GM18868 (cell line): ENCODE measurements at regions not wholly inside any gene's neighbourhood (a gene's known extent, or its start where the extent isn't known, plus 50 kb on each side); places are given as distances from the start of the nearest gene placed in this dataset.
"Not testable (repeated sequence)": the region's sequence is repeated elsewhere in the genome, so short reads cannot be mapped to it uniquely, and the experiment has no call there.

ENCODE experiments used
- ATAC-seq: cut with Tn5 transposase; IDR thresholded peaks from one replicate; pipeline ENCODE4 v1.9.1; 2021; ENCODE audit warnings: mild to moderate bottlenecking, moderate library complexity; ENCODE audit not compliant: unreplicated experiment

DNA sequence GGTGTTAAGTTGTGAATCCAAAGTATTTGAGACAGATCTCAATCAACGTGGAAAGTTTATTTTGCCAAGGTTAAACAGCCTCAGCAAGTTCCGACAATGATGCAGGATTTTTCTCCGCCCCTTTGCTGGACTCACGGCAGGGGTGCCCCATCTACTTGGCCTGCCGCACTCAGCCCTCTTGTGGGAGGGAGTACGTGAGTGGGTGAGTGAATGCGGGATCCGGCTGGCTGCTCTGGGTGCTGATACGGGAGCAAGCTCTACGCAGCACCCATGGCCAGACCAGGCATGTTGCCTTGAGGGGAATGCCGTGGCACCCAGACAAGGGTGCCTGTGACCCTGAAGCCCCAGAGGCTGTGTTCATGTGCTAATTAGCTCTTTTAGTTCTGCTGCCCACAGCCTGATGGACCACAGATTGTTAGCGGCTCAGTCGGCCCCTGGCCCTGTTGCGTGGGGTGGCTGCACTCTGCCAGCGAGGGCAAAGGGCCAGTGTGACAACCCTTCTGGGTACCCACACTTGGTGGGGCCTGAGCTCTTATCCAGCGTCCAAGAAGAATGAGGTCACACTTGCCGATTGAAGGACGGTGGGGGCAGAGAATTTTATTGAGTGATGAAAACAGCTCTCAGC, 81.2 kb upstream of the FAM153A start:
- not testable (repeated sequence) for ATAC-seq

- not testable (repeated sequence) for ATAC-seq
Measured at GRCh38 chr5:177857642-177858200, 75.0 kb upstream of the FAM153A start.

DNA sequence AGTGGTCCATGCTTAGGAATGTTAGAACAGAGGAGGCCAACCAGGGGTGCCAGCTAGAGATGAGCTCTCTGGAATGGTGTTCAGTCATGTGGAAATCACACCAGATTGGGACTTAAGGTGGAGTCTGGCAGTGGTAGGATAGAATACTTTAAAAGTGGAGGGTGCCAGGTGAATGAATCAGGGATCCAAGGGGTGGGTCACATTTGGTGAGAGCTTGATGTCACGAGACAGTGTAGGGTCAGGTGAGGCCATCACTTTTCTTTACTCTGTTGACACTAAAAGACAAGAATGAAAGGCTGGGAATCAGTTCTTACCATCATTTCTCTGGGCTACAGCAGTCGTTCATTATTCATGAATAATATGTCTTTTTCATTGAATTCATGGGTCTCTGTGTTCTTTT, 73.8 kb upstream of the FAM153A start:
- not testable (repeated sequence) for ATAC-seq

DNA sequence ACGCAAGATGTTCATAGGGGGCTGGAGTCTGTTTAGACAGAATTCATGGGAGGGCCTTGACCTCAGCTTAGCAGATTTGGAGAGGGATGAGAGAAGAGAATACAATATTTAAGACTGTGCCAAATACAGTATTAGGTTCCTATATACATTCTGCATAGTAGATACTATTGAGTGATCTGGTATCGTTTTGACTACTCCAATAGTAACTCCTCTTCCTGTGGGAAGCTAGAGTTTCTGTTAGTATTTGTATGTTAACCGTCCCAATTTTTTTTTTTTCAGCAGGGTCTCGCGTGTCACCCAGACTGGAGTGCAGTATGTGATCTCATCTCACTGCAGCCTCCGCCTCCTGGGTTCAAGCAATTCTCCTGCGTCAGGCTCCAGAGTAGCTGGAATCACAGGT, 65.2 kb upstream of the FAM153A start:
- not testable (repeated sequence) for ATAC-seq

- ATAC-seq, result not testable (repeated sequence)
Measured at GRCh38 chr5:177846598-177846997, 63.9 kb upstream of the FAM153A start.

DNA sequence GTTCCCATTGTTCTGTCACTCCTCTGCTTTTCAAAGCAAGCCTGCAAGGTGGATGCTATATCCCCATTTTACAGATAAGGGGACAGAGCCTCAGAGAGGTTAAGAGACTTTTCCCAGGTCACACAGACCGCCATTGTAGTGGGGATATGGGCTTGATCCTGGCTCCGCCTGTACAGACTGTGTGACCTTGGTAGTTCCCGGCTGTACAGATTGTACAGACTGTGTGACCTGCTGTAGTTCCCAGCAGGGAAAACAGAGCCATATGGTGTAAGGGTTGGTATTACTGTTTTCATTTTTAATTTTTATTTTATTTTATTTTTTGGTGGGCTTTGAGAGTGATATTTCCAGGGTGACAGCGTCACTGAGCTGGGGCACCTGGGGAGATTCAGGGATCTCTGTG, 63.2 kb upstream of the FAM153A start:
- ATAC-seq, result not testable (repeated sequence)

DNA sequence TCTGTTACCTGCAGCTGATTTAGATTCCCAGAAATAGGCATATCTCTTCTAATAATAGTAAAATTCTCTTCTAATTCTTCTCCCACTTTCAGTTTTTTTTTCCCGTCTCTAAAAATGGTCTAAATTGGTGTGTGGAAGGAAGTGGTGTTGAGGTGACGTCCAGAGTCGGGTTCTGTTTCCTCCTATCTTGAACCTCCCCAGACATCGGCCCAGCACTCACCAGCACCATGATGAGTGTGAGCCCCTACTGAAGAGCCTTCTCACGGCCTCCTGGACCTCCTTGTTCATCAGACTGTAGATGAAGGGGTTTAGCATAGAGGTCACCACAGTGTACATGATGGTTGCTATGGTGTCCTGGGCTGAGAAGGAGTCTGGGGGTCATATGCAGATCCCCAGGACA, 53.5 kb upstream of the FAM153A start:
- ATAC-seq, result not testable (repeated sequence)
